Astrocyte (in vitro differentiated cells and primary cell): ENCODE measurements at regions not wholly inside any gene's neighbourhood (a gene's known extent, or its start where the extent isn't known, plus 50 kb on each side); places are given as distances from the start of the nearest gene placed in this dataset.

Source experiments
- DNase-seq: peaks from one replicate; pipeline ENCODE4 v3.0.0-alpha.2; 2010; ENCODE audit warnings: low read depth
- FAIRE-seq: peaks from 2 replicates; lab custom pipeline; 2011; peaks lifted over from hg19 to GRCh38; lab: Jason Lieb, UNC
- H2AFZ ChIP-seq: 2 replicates; pipeline ENCODE4 v1.6.0; 2012; ENCODE audit warnings: low read depth, low read length, inconsistent platforms
- H3K27ac ChIP-seq: 2 replicates; pipeline ENCODE4 v1.5.1; 2011; ENCODE audit warnings: low read depth, low read length, inconsistent platforms
- H3K27me3 ChIP-seq: 2 replicates; pipeline ENCODE4 v1.6.0; 2011; ENCODE audit warnings: low read length, inconsistent platforms; ENCODE audit not compliant: insufficient read depth
- H3K36me3 ChIP-seq: 2 replicates; pipeline ENCODE4 v1.5.1; 2011; ENCODE audit warnings: low read length, inconsistent platforms; ENCODE audit not compliant: insufficient read depth
- H3K4me1 ChIP-seq: 2 replicates; pipeline ENCODE4 v1.5.1; 2011; ENCODE audit warnings: low read length, inconsistent platforms; ENCODE audit not compliant: insufficient read depth
- H3K4me2 ChIP-seq: 2 replicates; pipeline ENCODE4 v1.6.0; 2012; ENCODE audit warnings: low read length, inconsistent platforms
- H3K4me3 ChIP-seq: 2 replicates; pipeline ENCODE4 v1.5.1; 2011; ENCODE audit warnings: low read depth, mild to moderate bottlenecking, low read length, inconsistent platforms; ENCODE audit not compliant: insufficient read depth
- H3K79me2 ChIP-seq: 2 replicates; pipeline ENCODE4 v1.6.0; 2012; ENCODE audit warnings: mild to moderate bottlenecking, low read length, inconsistent platforms; ENCODE audit not compliant: insufficient read depth
- H3K9ac ChIP-seq: 2 replicates; pipeline ENCODE4 v1.6.0; 2012; ENCODE audit warnings: mild to moderate bottlenecking, low read length, inconsistent platforms
- H3K9me3 ChIP-seq: 2 replicates; pipeline ENCODE4 v1.5.1; 2012; ENCODE audit warnings: low read depth, mild to moderate bottlenecking, low read length, inconsistent platforms; ENCODE audit not compliant: insufficient read depth
- H4K20me1 ChIP-seq: 2 replicates; pipeline ENCODE4 v1.6.0; 2012; ENCODE audit warnings: low read length, inconsistent platforms; ENCODE audit not compliant: insufficient read depth
- H3K27ac Mint-ChIP-seq: one replicate; pipeline ENCODE4 v1.8.0; 2021; ENCODE audit warnings: mild to moderate bottlenecking, mixed read lengths; ENCODE audit not compliant: unreplicated experiment
- H3K27me3 Mint-ChIP-seq: one replicate; pipeline ENCODE4 v1.8.0; 2021; ENCODE audit warnings: low read depth, mixed read lengths; ENCODE audit not compliant: unreplicated experiment
- H3K36me3 Mint-ChIP-seq: one replicate; pipeline ENCODE4 v1.8.0; 2021; ENCODE audit warnings: low read depth, mixed read lengths; ENCODE audit not compliant: unreplicated experiment
- H3K4me1 Mint-ChIP-seq: one replicate; pipeline ENCODE4 v1.8.0; 2021; ENCODE audit warnings: low read depth, mixed read lengths; ENCODE audit not compliant: unreplicated experiment
- H3K4me3 Mint-ChIP-seq: one replicate; pipeline ENCODE4 v1.8.0; 2021; ENCODE audit warnings: mild to moderate bottlenecking, moderate library complexity, mixed read lengths; ENCODE audit not compliant: unreplicated experiment
- H3K9me3 Mint-ChIP-seq: one replicate; pipeline ENCODE4 v1.8.0; 2021; ENCODE audit warnings: mild to moderate bottlenecking, mixed read lengths; ENCODE audit not compliant: unreplicated experiment
- CTCF ChIP-seq: IDR thresholded peaks from 2 replicates; pipeline ENCODE4 v1.5.1; 2011; ENCODE audit warnings: low read depth, mild to moderate bottlenecking, inconsistent platforms, low read length, moderate library complexity; ENCODE audit not compliant: insufficient read depth
- EZH2 ChIP-seq: IDR thresholded peaks from 2 replicates; pipeline ENCODE4 v1.6.1; 2012; ENCODE audit warnings: mild to moderate bottlenecking, low read length, inconsistent platforms; ENCODE audit not compliant: insufficient read depth

GRCh38 chr12:88638388-88638787 lies 58.1 kb upstream of the KITLG start:
- DNase-seq (no peak), FAIRE-seq (no peak)
- no peaks in the 10 kb centered on the region for H3K27me3 ChIP-seq
- no peaks in the 10 kb centered on the region for H3K36me3 ChIP-seq
- no peak for TF ChIP-seq EZH2
- TF ChIP-seq CTCF: no peak
- no peak overlapping the region for H3K27ac ChIP-seq
- no peak overlapping the region for H2AFZ ChIP-seq
- no peaks in the 10 kb centered on the region for H3K79me2 ChIP-seq
- H3K4me2 ChIP-seq: no peak overlapping the region
- no peaks in the 10 kb centered on the region for H4K20me1 ChIP-seq
- no peak overlapping the region for H3K4me3 ChIP-seq
- H3K27me3 Mint-ChIP-seq: no peaks in the 10 kb centered on the region
- no peak overlapping the region for H3K4me3 Mint-ChIP-seq
- no peaks in the 10 kb centered on the region for H3K9me3 Mint-ChIP-seq
- no peaks in the 10 kb centered on the region for H3K9me3 ChIP-seq
- H3K4me1 Mint-ChIP-seq: no peaks in the 10 kb centered on the region
- H3K36me3 Mint-ChIP-seq: no peaks in the 10 kb centered on the region
- no peak overlapping the region for H3K9ac ChIP-seq
- no peaks in the 10 kb centered on the region for H3K4me1 ChIP-seq
- no peak overlapping the region for H3K27ac Mint-ChIP-seq

GRCh38 chr12:88634008-88634407 lies 53.7 kb upstream of the KITLG start:
- H3K36me3 Mint-ChIP-seq: no peaks in the 10 kb centered on the region
- H3K4me1 ChIP-seq: no peaks in the 10 kb centered on the region
- no peak overlapping the region for H3K4me3 Mint-ChIP-seq
- H2AFZ ChIP-seq: no peak overlapping the region
- no peak overlapping the region for H3K27ac Mint-ChIP-seq
- no peaks in the 10 kb centered on the region for H4K20me1 ChIP-seq
- H3K4me2 ChIP-seq: no peak overlapping the region
- H3K36me3 ChIP-seq: no peaks in the 10 kb centered on the region
- H3K27me3 Mint-ChIP-seq: no peaks in the 10 kb centered on the region
- H3K27ac ChIP-seq: no peak overlapping the region
- TF ChIP-seq CTCF (no peak), EZH2 (no peak)
- H3K4me1 Mint-ChIP-seq: no peaks in the 10 kb centered on the region
- DNase-seq (no peak), FAIRE-seq (no peak)
- H3K9ac ChIP-seq: no peak overlapping the region
- H3K4me3 ChIP-seq: no peak overlapping the region
- no peaks in the 10 kb centered on the region for H3K9me3 ChIP-seq
- H3K27me3 ChIP-seq: no peaks in the 10 kb centered on the region
- no peaks in the 10 kb centered on the region for H3K9me3 Mint-ChIP-seq
- H3K79me2 ChIP-seq: no peaks in the 10 kb centered on the region

GRCh38 chr12:88633312-88633711 lies 53.0 kb upstream of the KITLG start:
- Mint-ChIP-seq H3K9me3 (no peaks in the 10 kb centered on the region), H3K4me3 (no peak overlapping the region), H3K4me1 (no peaks in the 10 kb centered on the region), H3K36me3 (no peaks in the 10 kb centered on the region), H3K27ac (no peak overlapping the region), H3K27me3 (no peaks in the 10 kb centered on the region)
- no peak for DNase-seq
- no peak overlapping the region for H3K4me3 ChIP-seq
- no peak overlapping the region for H3K9ac ChIP-seq
- H3K4me1 ChIP-seq: no peaks in the 10 kb centered on the region
- no peaks in the 10 kb centered on the region for H3K36me3 ChIP-seq
- no peak for TF ChIP-seq EZH2
- peak; percentile 28 for TF ChIP-seq CTCF
- H3K9me3 ChIP-seq: no peaks in the 10 kb centered on the region
- no peaks in the 10 kb centered on the region for H3K79me2 ChIP-seq
- FAIRE-seq: peak; percentile 20
- H3K4me2 ChIP-seq: no peak overlapping the region
- H3K27me3 ChIP-seq: no peaks in the 10 kb centered on the region
- no peak overlapping the region for H2AFZ ChIP-seq
- no peak overlapping the region for H3K27ac ChIP-seq
- H4K20me1 ChIP-seq: no peaks in the 10 kb centered on the region
